ENCODE measurements at regions not wholly inside any gene's neighbourhood (a gene's known extent, or its start where the extent isn't known, plus 50 kb on each side); places are given as distances from the start of the nearest gene placed in this dataset.

DNA sequence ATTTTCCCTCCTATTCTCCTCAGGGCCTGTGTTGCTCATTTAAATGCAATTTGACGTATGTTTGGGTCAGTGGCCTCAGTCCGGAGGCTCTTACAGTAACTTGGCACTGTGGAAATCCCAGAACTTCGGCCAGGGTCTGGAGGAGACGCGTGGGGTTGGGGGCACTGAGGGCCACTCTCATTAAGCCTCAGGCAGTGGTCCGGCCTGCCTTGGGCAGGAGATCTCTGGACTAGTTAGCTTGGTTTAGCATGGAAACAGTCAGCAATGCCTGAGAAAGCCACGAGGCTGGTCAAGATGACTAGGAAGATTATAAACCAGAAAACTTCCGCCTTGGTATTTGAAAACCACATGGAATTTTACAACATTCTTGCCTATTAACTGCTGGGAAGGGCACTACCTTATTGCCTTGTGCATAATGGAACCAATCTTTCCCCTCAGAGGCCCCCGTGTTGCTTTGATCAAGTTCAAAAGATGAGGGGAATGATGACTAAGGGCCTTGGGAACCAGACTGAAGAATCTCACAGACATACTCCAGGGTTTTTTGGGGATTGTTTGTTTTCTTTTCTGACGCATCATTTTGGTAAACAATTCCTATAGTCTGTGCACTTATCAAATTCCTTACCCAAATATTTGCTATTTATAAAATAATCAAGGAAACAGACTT lies 206.0 kb upstream of the PREP start:
- FAIRE-seq: no peak
- Histone ChIP-seq H3K36me3 (ENCODE audit: control insufficient read depth in 2 of 2, extremely low read depth in 1 of 2, insufficient read depth in 2 of 2, low read length in 2 of 2) (no peaks in the 10 kb centered on the region), H3K9me3 (replicated peaks; ENCODE audit: control insufficient read depth, insufficient read depth, low read length) (no peaks in the 10 kb centered on the region), H2AFZ (ENCODE audit: low read depth, low read length) (no peak overlapping the region), H3K4me1 (ENCODE audit: control insufficient read depth, extremely low read depth, insufficient read depth, low read length) (no peaks in the 10 kb centered on the region), H3K9ac (replicated peaks; ENCODE audit: extremely low read depth, insufficient read depth, low read length) (no peak overlapping the region), H3K4me2 (ENCODE audit: insufficient read depth, low read length) (peak overlapping the region; percentile 3), H3K9me1 (replicated peaks; ENCODE audit: control insufficient read depth, extremely low read depth, insufficient read depth, low read length) (no peaks in the 10 kb centered on the region), H3K27ac (ENCODE audit: insufficient read depth, low read depth, low read length) (no peak overlapping the region), H4K20me1 (replicated peaks; ENCODE audit: control insufficient read depth, extremely low read depth, insufficient read depth, low read length) (no peaks in the 10 kb centered on the region), H3K4me3 (replicated peaks in 1 of 3; ENCODE audit: insufficient read depth in 1 of 3, low read depth in 1 of 3, low read length in 3 of 3) (no peak overlapping the region), H3K79me2 (ENCODE audit: control insufficient read depth, insufficient read depth, low read length) (no peaks in the 10 kb centered on the region), H3K27me3 (ENCODE audit: control insufficient read depth in 2 of 2, insufficient read depth in 2 of 2, low read length in 2 of 2) (no peaks in the 10 kb centered on the region)
- CTCF ChIA-PET: interaction anchor here (1.7 kb wide), 1 partner anchor 10 kb away, joined by 4 read pairs; no protein-coding TSS in a partner anchor
- POLR2A ChIA-PET: no interaction called here
- DNase-seq (ENCODE audit: low read depth, low spot score): no peak
- TF ChIP-seq EZH2 (IDR thresholded peaks at IDR 0.05; ENCODE audit: borderline replicate concordance, low read depth, low read length, severe bottlenecking) (no peak), FOS (IDR thresholded peaks at IDR 0.05; ENCODE audit: borderline replicate concordance, insufficient read depth, low read length) (no peak), JUN (IDR thresholded peaks at IDR 0.05; ENCODE audit: borderline replicate concordance, insufficient read depth, insufficient read length, low read depth) (no peak), MYC (IDR thresholded peaks at IDR 0.05; ENCODE audit: low read depth, low read length) (no peak), POLR2AphosphoS5 (IDR thresholded peaks at IDR 0.05; ENCODE audit: insufficient read depth, low read depth, low read length) (no peak), GATA2 (IDR thresholded peaks at IDR 0.05; ENCODE audit: insufficient read depth, insufficient read length, low read depth, low read length) (no peak), POLR2A (IDR thresholded peaks at IDR 0.05; ENCODE audit: low read depth, low read length) (no peak)
- TF ChIP-seq, protein P1, sequence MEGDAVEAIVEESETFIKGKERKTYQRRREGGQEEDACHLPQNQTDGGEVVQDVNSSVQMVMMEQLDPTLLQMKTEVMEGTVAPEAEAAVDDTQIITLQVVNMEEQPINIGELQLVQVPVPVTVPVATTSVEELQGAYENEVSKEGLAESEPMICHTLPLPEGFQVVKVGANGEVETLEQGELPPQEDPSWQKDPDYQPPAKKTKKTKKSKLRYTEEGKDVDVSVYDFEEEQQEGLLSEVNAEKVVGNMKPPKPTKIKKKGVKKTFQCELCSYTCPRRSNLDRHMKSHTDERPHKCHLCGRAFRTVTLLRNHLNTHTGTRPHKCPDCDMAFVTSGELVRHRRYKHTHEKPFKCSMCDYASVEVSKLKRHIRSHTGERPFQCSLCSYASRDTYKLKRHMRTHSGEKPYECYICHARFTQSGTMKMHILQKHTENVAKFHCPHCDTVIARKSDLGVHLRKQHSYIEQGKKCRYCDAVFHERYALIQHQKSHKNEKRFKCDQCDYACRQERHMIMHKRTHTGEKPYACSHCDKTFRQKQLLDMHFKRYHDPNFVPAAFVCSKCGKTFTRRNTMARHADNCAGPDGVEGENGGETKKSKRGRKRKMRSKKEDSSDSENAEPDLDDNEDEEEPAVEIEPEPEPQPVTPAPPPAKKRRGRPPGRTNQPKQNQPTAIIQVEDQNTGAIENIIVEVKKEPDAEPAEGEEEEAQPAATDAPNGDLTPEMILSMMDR (IDR thresholded peaks at IDR 0.05; ENCODE audit: extremely low read depth in 1 of 2, insufficient read depth in 1 of 2, low read depth in 1 of 2, low read length in 2 of 2): no peak
- TF ChIP-seq, protein P2, sequence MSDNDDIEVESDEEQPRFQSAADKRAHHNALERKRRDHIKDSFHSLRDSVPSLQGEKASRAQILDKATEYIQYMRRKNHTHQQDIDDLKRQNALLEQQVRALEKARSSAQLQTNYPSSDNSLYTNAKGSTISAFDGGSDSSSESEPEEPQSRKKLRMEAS (IDR thresholded peaks at IDR 0.05; ENCODE audit: insufficient read depth, insufficient read length): no peak
- dilution Hi-C loops (cut with MboI; ENCODE audit: extremely low pct_ligation_motif_present, low sequenced_read_pairs): no loop called here
- no TSS peak for BruUV-seq (replicated peaks)
- intact Hi-C loops (cut with micrococcal nuclease): loop anchor here (1.0 kb wide), 1 partner anchor 121 kb away; no protein-coding TSS in a partner anchor
